ENCODE measurements at regions not wholly inside any gene's neighbourhood (a gene's known extent, or its start where the extent isn't known, plus 50 kb on each side); places are given as distances from the start of the nearest gene placed in this dataset.

DNA sequence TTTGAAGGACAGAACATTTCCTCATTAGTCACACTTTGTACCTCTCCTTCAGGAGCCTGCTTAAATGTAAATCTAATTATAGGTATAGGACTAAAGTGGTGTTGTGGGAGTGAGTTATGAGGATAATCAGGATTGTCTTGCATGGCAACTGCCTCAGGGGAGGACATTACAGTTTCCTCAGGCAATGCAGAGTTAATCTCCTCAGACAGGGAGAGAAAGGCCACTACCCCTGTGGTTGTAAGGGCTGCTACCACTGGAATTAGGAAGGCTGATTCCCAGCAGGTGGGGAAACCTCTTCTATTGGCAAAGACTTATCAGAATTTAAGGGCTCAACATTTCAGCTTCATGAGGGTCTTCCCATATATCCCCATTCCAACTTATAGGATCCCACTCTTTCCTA, 286.8 kb upstream of the PBX1 start:
- in situ Hi-C loops (cut with MboI; ENCODE audit: low sequenced_read_pairs in 4 of 4) (no loop called here), intact Hi-C loops (cut with DNase I; ENCODE audit: low total_unique reads) (no loop called here)
- no peak for DNase-seq
- no peak for TF ChIP-seq POLR2A (IDR thresholded peaks at IDR 0.05)
- TF ChIP-seq, protein P1, sequence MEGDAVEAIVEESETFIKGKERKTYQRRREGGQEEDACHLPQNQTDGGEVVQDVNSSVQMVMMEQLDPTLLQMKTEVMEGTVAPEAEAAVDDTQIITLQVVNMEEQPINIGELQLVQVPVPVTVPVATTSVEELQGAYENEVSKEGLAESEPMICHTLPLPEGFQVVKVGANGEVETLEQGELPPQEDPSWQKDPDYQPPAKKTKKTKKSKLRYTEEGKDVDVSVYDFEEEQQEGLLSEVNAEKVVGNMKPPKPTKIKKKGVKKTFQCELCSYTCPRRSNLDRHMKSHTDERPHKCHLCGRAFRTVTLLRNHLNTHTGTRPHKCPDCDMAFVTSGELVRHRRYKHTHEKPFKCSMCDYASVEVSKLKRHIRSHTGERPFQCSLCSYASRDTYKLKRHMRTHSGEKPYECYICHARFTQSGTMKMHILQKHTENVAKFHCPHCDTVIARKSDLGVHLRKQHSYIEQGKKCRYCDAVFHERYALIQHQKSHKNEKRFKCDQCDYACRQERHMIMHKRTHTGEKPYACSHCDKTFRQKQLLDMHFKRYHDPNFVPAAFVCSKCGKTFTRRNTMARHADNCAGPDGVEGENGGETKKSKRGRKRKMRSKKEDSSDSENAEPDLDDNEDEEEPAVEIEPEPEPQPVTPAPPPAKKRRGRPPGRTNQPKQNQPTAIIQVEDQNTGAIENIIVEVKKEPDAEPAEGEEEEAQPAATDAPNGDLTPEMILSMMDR (IDR thresholded peaks at IDR 0.05 in 4 of 5, conservative IDR thresholded peaks at IDR 0.05 in 1 of 5) = no peak
- Histone ChIP-seq H3K27ac (no peak overlapping the region), H3K9me3 (no peaks in the 10 kb centered on the region), H3K4me1 (no peaks in the 10 kb centered on the region), H3K27me3 (peaks cover 0 to 4% (median 0%) of the 10 kb centered on the region in 3 donors), H3K4me3 (no peak overlapping the region), H3K36me3 (no peaks in the 10 kb centered on the region)
- ATAC-seq = no peak

DNA sequence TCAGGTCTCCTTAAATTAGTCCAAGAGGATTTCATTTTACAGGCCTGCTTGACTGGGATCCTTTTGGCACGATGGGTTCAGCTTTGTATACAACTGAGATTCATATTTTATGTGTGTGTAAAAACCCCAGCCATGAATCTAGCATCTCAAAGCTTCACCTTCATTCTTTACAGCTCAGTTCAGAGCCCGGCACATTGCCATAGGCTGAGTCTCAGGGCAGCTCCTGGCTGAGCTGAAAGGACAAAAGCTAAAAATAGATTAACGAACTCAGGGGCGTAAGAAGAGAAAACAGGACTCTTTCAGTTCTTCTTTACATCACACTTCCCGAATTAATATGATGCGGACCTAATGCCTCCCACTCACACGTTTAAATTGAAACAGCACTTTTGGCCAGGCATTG, 262.8 kb upstream of the PBX1 start:
- in situ Hi-C loops (cut with MboI; ENCODE audit: low sequenced_read_pairs in 4 of 4) (no loop called here), intact Hi-C loops (cut with DNase I; ENCODE audit: low total_unique reads) (no loop called here)
- H3K27ac ChIP-seq = no peak overlapping the region
- H3K4me3 ChIP-seq = no peak overlapping the region
- DNase-seq (no peak), ATAC-seq (no peak)
- TF ChIP-seq, protein P1 (IDR thresholded peaks at IDR 0.05 in 4 of 5, conservative IDR thresholded peaks at IDR 0.05 in 1 of 5) = no peak
- no peak for TF ChIP-seq POLR2A (IDR thresholded peaks at IDR 0.05)
- no peaks in the 10 kb centered on the region for H3K9me3 ChIP-seq
- no peaks in the 10 kb centered on the region for H3K36me3 ChIP-seq
- no peaks in the 10 kb centered on the region for H3K27me3 ChIP-seq
- H3K4me1 ChIP-seq = no peaks in the 10 kb centered on the region

DNA sequence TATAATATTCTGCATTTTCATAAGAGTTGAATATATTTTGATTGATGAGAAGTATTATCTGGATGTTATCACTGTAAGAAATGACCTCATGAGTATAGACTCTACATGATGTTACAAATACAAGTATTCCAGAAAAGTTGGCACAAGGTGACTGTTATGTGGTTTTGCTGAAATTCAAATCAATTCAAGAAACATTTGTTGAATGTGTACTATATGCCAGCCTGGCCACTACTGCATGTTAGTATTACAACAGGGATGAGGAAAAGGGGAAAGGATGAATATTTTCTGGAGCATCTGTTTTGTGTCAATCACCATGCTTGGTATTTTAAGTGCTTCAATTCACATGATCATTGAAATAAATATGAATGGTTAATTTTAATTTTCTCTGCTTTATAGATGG, 250.9 kb upstream of the PBX1 start:
- ATAC-seq = no peak
- TF ChIP-seq, protein P1 (IDR thresholded peaks at IDR 0.05 in 4 of 5, conservative IDR thresholded peaks at IDR 0.05 in 1 of 5) = no peak
- no peak for TF ChIP-seq POLR2A (IDR thresholded peaks at IDR 0.05)
- Histone ChIP-seq H3K36me3 (no peaks in the 10 kb centered on the region), H3K27me3 (no peaks in the 10 kb centered on the region), H3K27ac (no peak overlapping the region), H3K9me3 (no peaks in the 10 kb centered on the region), H3K4me3 (no peak overlapping the region), H3K4me1 (no peaks in the 10 kb centered on the region)
- intact Hi-C loops (cut with DNase I; ENCODE audit: low total_unique reads) = no loop called here
- no peak for DNase-seq
- in situ Hi-C loops (cut with MboI; ENCODE audit: low sequenced_read_pairs in 4 of 4) = no loop called here

DNA sequence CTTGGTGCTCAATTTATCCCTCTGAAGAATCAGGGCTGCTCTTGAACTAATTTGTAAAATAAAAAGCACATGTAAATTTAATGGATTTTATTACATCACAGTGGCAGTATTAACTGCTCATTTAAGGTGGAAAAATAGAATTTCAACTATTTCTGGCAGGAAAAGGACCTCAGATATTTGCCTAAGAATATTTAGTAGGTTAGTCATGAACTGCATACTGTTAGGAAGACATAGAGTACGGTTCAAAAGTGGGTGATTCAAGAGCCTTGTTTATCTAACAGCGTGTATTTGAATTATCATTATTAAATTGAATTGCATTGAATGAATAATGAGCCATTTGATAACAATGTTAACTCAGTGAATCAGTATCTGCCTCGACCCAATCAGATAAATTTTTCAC, 248.8 kb upstream of the PBX1 start:
- Histone ChIP-seq H3K4me3 (no peak overlapping the region), H3K27me3 (no peaks in the 10 kb centered on the region), H3K27ac (no peak overlapping the region), H3K36me3 (no peaks in the 10 kb centered on the region), H3K4me1 (no peaks in the 10 kb centered on the region), H3K9me3 (no peaks in the 10 kb centered on the region)
- intact Hi-C loops (cut with DNase I; ENCODE audit: low total_unique reads) (no loop called here), in situ Hi-C loops (cut with MboI; ENCODE audit: low sequenced_read_pairs in 4 of 4) (no loop called here)
- DNase-seq = no peak
- TF ChIP-seq, protein P1 (IDR thresholded peaks at IDR 0.05 in 4 of 5, conservative IDR thresholded peaks at IDR 0.05 in 1 of 5) = no peak
- TF ChIP-seq POLR2A (IDR thresholded peaks at IDR 0.05) = no peak
- no peak for ATAC-seq

DNA sequence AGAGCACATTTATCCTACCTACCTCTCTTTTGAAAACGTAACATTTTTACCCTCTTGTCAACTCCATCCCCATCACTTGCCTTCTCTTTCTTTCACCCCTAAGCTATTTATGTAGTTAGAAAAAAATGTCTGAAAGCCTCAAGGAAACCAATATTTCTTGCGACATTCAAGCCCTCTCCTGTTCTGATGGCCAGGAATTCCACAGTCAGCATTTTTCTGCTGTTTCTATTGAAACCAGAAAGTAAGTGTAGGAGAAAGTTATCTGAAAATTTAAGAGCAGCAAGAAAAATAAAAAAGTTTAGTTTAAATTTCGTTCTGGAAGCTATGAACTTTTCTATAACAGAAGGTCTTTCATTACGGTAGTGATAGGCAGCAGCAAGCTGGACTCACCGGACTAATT, 247.6 kb upstream of the PBX1 start:
- Histone ChIP-seq H3K4me1 (no peaks in the 10 kb centered on the region), H3K27me3 (no peaks in the 10 kb centered on the region), H3K36me3 (no peaks in the 10 kb centered on the region), H3K27ac (no peak overlapping the region), H3K4me3 (no peak overlapping the region), H3K9me3 (no peaks in the 10 kb centered on the region)
- in situ Hi-C loops (cut with MboI; ENCODE audit: low sequenced_read_pairs in 4 of 4) (no loop called here), intact Hi-C loops (cut with DNase I; ENCODE audit: low total_unique reads) (no loop called here)
- DNase-seq = no peak
- TF ChIP-seq POLR2A (IDR thresholded peaks at IDR 0.05) = no peak
- TF ChIP-seq, protein P1 (IDR thresholded peaks at IDR 0.05 in 4 of 5, conservative IDR thresholded peaks at IDR 0.05 in 1 of 5) = no peak
- no peak for ATAC-seq

Measured in gastrocnemius medialis (tissue), 4 donors.